A549 (cell line): ENCODE measurements at regions not wholly inside any gene's neighbourhood (a gene's known extent, or its start where the extent isn't known, plus 50 kb on each side); places are given as distances from the start of the nearest gene placed in this dataset.
"Not testable (repeated sequence)": the region's sequence is repeated elsewhere in the genome, so short reads cannot be mapped to it uniquely, and the experiment has no call there.

Experiments used
- BCL3 ChIP-seq: fragments of >200 bp; sonication (Bioruptor Twin); formaldehyde crosslinking; IDR thresholded peaks from 3 replicates; pipeline ENCODE4 v1.6.1; 2016
- CHD2 ChIP-seq: fragments of 150-350 bp; IDR thresholded peaks from 2 replicates; pipeline ENCODE4 v1.6.1; 2014; ENCODE audit warnings: low read length; ENCODE audit not compliant: partially characterized antibody
- CTCF ChIP-seq: fragments of >200 bp; sonication (Bioruptor Twin); formaldehyde crosslinking; IDR thresholded peaks from 3 replicates; pipeline ENCODE4 v1.5.1; 2016
- JUN ChIP-seq, 2 experiments: fragments of >200 bp; sonication (Bioruptor Twin); formaldehyde crosslinking; IDR thresholded peaks; 2 replicates in 1 of 2; 3 replicates in 1 of 2; pipeline ENCODE4 v1.6.1; 2016 to 2017
- MAFK ChIP-seq: fragments of 450-650 bp; IDR thresholded peaks from 2 replicates; pipeline ENCODE4 v1.6.1; 2014; ENCODE audit not compliant: partially characterized antibody
- MAX ChIP-seq: IDR thresholded peaks from 2 replicates; pipeline ENCODE4 v1.6.1; 2012
- POLR2A ChIP-seq: IDR thresholded peaks from 2 replicates; pipeline ENCODE4 v1.6.1; 2012; ENCODE audit warnings: mild to moderate bottlenecking, low read length
- RAD21 ChIP-seq, 2 experiments: fragments of >200 bp in 1 of 2; sonication (Bioruptor Twin) in 1 of 2; formaldehyde crosslinking in 1 of 2; IDR thresholded peaks in 1 of 2; conservative IDR thresholded peaks in 1 of 2; 2 replicates in 1 of 2; 3 replicates in 1 of 2; pipeline ENCODE4 v1.6.1; 2012 to 2018; ENCODE audit warnings: inconsistent platforms in 1 of 2
- RCOR1 ChIP-seq: fragments of 150-350 bp; IDR thresholded peaks from 2 replicates; pipeline ENCODE4 v1.6.1; 2014; ENCODE audit warnings: antibody characterized with exemption, low read length, low read depth
- RFX5 ChIP-seq: fragments of 450-650 bp; IDR thresholded peaks from 2 replicates; pipeline ENCODE4 v1.7.1; 2014; ENCODE audit warnings: antibody characterized with exemption, mild to moderate bottlenecking, moderate library complexity
- SREBF2 ChIP-seq: fragments of 450-650 bp; IDR thresholded peaks from 2 replicates; pipeline ENCODE4 v1.6.1; 2014; ENCODE audit warnings: mild to moderate bottlenecking, moderate library complexity
- ZSCAN20 ChIP-seq: fragments of 250-450 bp; sonication (Bioruptor Pico); IDR thresholded peaks from 2 replicates; pipeline ENCODE4 v1.8.0; 2022; ENCODE audit warnings: mild to moderate bottlenecking, moderate library complexity

- TF ChIP-seq CTCF; POLR2A; RAD21 (conservative IDR thresholded peaks at IDR 0.05 in 1 of 2, IDR thresholded peaks at IDR 0.05 in 1 of 2); ZSCAN20 (CRISPR knock-in tag); CHD2; RFX5; BCL3; JUN (IDR thresholded peaks at IDR 0.05); MAFK; SREBF2; MAX; RCOR1: not testable (repeated sequence)
Observed at GRCh38 chrX:55866779-55867178, 149.2 kb downstream of the RRAGB start.
